Stomach (tissue), 8 donors: ENCODE measurements at regions not wholly inside any gene's neighbourhood (a gene's known extent, or its start where the extent isn't known, plus 50 kb on each side); places are given as distances from the start of the nearest gene placed in this dataset.

Source experiments
- DNase-seq, 2 donors: peaks; one replicate each; pipeline versions ENCODE4 v3.0.0 to v3.0.0-alpha.2; 2013 to 2019
- H3K27ac ChIP-seq, 5 donors: fragments of 200-600 bp in 4 of 5; sonication (generic) in 4 of 5; one replicate each; pipeline ENCODE4 v1.5.1; 2013 to 2019; ENCODE audit warnings: mild to moderate bottlenecking in 1 of 5, moderate library complexity in 1 of 5
- H3K27me3 ChIP-seq, 3 donors: fragments of 200-600 bp; sonication (generic); one replicate each; pipeline ENCODE4 v1.5.1; 2017 to 2019; ENCODE audit warnings: mixed run types in 1 of 3
- H3K36me3 ChIP-seq, 4 donors: fragments of 200-600 bp; sonication (generic); 1 replicate in 3 of 4; 2 replicates in 1 of 4; pipeline ENCODE4 v1.5.1; 2016 to 2019
- H3K4me1 ChIP-seq, 4 donors: fragments of 200-600 bp; sonication (generic); one replicate each; pipeline ENCODE4 v1.5.1; 2016 to 2019
- H3K4me3 ChIP-seq, 4 donors: fragments of 200-600 bp; sonication (generic) in 3 of 4; one replicate each; pipeline ENCODE4 v1.5.1; 2016 to 2019; ENCODE audit warnings: mild to moderate bottlenecking in 1 of 4
- H3K9me3 ChIP-seq, 4 donors: fragments of 200-600 bp; sonication (generic); one replicate each; pipeline ENCODE4 v1.5.1; 2016 to 2019
- CTCF ChIP-seq, 7 experiments: fragments of 450-650 bp in 4 of 7; fragments of 200-600 bp in 3 of 7; sonication (generic) in 3 of 7; IDR thresholded peaks; one replicate each; pipeline ENCODE4 v1.5.1; 2016 to 2019; ENCODE audit warnings: antibody characterized with exemption in 7 of 7, control low read depth in 2 of 7, mild to moderate bottlenecking in 1 of 7
- EP300 ChIP-seq: sonication (generic); formaldehyde crosslinking; IDR thresholded peaks from one replicate; pipeline ENCODE4 v1.6.1; 2017; ENCODE audit warnings: antibody characterized with exemption
- POLR2A ChIP-seq, 4 donors: fragments of 450-650 bp; IDR thresholded peaks; one replicate each; pipeline ENCODE4 v1.6.1; 2016; ENCODE audit warnings: antibody characterized with exemption in 4 of 4, control low read depth in 2 of 4, mild to moderate bottlenecking in 1 of 4, moderate library complexity in 1 of 4
- POLR2AphosphoS5 ChIP-seq, 3 donors: sonication (generic); formaldehyde crosslinking; IDR thresholded peaks; one replicate each; pipeline ENCODE4 v1.6.1; 2016; ENCODE audit warnings: antibody characterized with exemption in 3 of 3
- WGBS, 5 donors: extraction: QIAGEN DNeasy Blood & Tissue Kit in 3 of 5; methylation state at CpG; one replicate each; pipeline versions ENCODE4 v1.1.5 to v1.1.7; 2013 to 2018; 5-methylcytosine and 5-hydroxymethylcytosine counted together
- intact Hi-C: fragments of 100-400 bp; cut with DNase I; formaldehyde crosslinking; loops from one replicate; pipeline ENCODE4 v1.15.1; 2023; ENCODE audit warnings: low total_unique reads
- donor health status: healthy with polysubstance abuse.
- donor health status: Bipolar disorder and iron deficiency.
- donor health status: healthy.

GRCh38 chr2:221786297-221786926 lies 214.3 kb upstream of the EPHA4 start:
- Histone ChIP-seq H3K4me3 (no peak overlapping the region), H3K9me3 (no peaks in the 10 kb centered on the region), H3K4me1 (no peaks in the 10 kb centered on the region), H3K27me3 (no peaks in the 10 kb centered on the region), H3K27ac (no peak overlapping the region), H3K36me3 (no peaks in the 10 kb centered on the region)
- no peak for DNase-seq
- 77 to 92% (median 87%) methylated on average over 5 of the region's 5 CpGs for WGBS, 5 donors
- TF ChIP-seq CTCF (IDR thresholded peaks at IDR 0.05): no peak
- intact Hi-C loops: no loop called here

DNA sequence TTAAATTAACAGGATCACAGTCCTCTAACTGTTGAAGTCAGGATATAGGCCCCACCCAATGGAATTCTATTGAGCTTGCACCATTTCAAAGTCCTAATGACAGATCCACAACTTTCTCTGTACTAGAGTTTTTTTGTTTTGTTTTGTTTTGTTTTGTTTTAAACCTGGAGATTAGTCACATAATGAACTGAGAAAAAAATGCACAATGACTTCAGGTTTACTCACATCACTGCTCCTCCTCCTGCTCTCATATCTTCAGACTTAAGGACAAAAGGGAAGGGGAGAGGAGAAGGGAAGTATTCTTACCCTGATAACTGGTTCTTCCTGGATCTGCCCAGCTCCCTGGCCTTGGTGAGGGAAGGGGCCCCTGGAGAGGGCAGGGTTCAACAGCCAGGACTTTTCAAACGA lies 208.2 kb upstream of the EPHA4 start:
- no peaks in the 10 kb centered on the region for H3K9me3 ChIP-seq
- DNase-seq: no peak
- WGBS, 5 donors: 40 to 77% (median 54%) methylated on average over 1 of the region's 1 CpG
- peak overlapping the region in 3 of 5 donors; percentile 17 to 49 (median 43) for H3K27ac ChIP-seq
- H3K4me3 ChIP-seq: no peak overlapping the region
- intact Hi-C loops: no loop called here
- no peaks in the 10 kb centered on the region for H3K27me3 ChIP-seq
- TF ChIP-seq POLR2AphosphoS5 (IDR thresholded peaks at IDR 0.05): no peak
- no peak for TF ChIP-seq EP300
- TF ChIP-seq CTCF (IDR thresholded peaks at IDR 0.05): no peak
- TF ChIP-seq POLR2A (IDR thresholded peaks at IDR 0.05): no peak
- H3K4me1 ChIP-seq: peaks cover 0 to 6% (median 0%) of the 10 kb centered on the region in 4 donors
- no peaks in the 10 kb centered on the region for H3K36me3 ChIP-seq

- DNase-seq: no peak
- intact Hi-C loops: no loop called here
- peak overlapping the region in 4 of 5 donors; percentile 7 to 49 (median 29) for H3K27ac ChIP-seq
- H3K36me3 ChIP-seq: no peaks in the 10 kb centered on the region
- H3K4me1 ChIP-seq: peaks cover 0 to 6% (median 0%) of the 10 kb centered on the region in 4 donors
- no peak overlapping the region for H3K4me3 ChIP-seq
- TF ChIP-seq CTCF (IDR thresholded peaks at IDR 0.05) (no peak), POLR2AphosphoS5 (IDR thresholded peaks at IDR 0.05) (peak in 1 of 3 donors; percentile 28)
- WGBS, 5 donors: 51 to 81% (median 70%) methylated on average over 4 of the region's 4 CpGs
- H3K27me3 ChIP-seq: no peaks in the 10 kb centered on the region
- H3K9me3 ChIP-seq: no peaks in the 10 kb centered on the region
These were observed 207.5 kb upstream of the EPHA4 start for GRCh38 chr2:221779614-221780067.

- TF ChIP-seq POLR2A (IDR thresholded peaks at IDR 0.05) (no peak), CTCF (IDR thresholded peaks at IDR 0.05) (no peak), POLR2AphosphoS5 (IDR thresholded peaks at IDR 0.05) (no peak)
- intact Hi-C loops: no loop called here
- DNase-seq: no peak
- Histone ChIP-seq H3K9me3 (no peaks in the 10 kb centered on the region), H3K27me3 (no peaks in the 10 kb centered on the region), H3K27ac (no peak overlapping the region), H3K4me1 (peaks cover 0 to 6% (median 0%) of the 10 kb centered on the region in 4 donors), H3K4me3 (no peak overlapping the region), H3K36me3 (no peaks in the 10 kb centered on the region)
- 80 to 89% (median 87%) methylated on average over 4 of the region's 4 CpGs for WGBS, 5 donors
These were observed 205.9 kb upstream of the EPHA4 start for GRCh38 chr2:221778025-221778424.
